OCI-LY7 (cell line): ENCODE measurements at regions not wholly inside any gene's neighbourhood (a gene's known extent, or its start where the extent isn't known, plus 50 kb on each side); places are given as distances from the start of the nearest gene placed in this dataset.

ENCODE experiments used
- EZH2phosphoT487 ChIP-seq: fragments of 200-600 bp; sonication (generic); IDR thresholded peaks from 2 replicates; pipeline ENCODE4 v1.6.1; 2018; ENCODE audit warnings: low read depth, borderline replicate concordance, mild to moderate bottlenecking, mixed run types, antibody characterized with exemption, low read length, moderate library complexity, mixed read lengths
- TF ChIP-seq, protein P1 (sequence below): fragments of 200-600 bp; sonication (generic); conservative IDR thresholded peaks from 2 replicates; pipeline ENCODE4 v1.5.1; 2014; ENCODE audit warnings: mild to moderate bottlenecking, antibody characterized with exemption, low read length, moderate library complexity, mixed read lengths

DNA sequence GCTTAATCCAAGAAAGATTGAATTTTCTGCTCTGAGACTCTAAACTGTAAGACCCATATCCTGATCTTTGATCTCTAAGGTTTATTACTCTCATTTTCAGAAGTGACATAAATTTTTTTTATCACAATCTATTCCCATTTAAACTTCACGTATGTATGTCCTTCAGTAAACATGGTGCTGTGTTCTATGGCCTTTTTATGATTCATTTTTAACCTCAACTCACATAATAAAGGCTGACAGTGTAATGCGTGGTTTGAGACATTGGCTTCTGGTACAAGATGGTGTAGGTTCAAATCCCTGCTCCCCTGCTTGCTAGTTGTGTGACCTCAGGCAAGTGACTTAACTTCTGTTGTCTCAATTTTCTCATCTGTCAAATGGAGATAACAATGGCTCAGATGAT, 306.0 kb upstream of the AADAT start:
- TF ChIP-seq, protein P1, sequence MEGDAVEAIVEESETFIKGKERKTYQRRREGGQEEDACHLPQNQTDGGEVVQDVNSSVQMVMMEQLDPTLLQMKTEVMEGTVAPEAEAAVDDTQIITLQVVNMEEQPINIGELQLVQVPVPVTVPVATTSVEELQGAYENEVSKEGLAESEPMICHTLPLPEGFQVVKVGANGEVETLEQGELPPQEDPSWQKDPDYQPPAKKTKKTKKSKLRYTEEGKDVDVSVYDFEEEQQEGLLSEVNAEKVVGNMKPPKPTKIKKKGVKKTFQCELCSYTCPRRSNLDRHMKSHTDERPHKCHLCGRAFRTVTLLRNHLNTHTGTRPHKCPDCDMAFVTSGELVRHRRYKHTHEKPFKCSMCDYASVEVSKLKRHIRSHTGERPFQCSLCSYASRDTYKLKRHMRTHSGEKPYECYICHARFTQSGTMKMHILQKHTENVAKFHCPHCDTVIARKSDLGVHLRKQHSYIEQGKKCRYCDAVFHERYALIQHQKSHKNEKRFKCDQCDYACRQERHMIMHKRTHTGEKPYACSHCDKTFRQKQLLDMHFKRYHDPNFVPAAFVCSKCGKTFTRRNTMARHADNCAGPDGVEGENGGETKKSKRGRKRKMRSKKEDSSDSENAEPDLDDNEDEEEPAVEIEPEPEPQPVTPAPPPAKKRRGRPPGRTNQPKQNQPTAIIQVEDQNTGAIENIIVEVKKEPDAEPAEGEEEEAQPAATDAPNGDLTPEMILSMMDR: no peak
- TF ChIP-seq EZH2phosphoT487: no peak
